ENCODE measurements at regions not wholly inside any gene's neighbourhood (a gene's known extent, or its start where the extent isn't known, plus 50 kb on each side); places are given as distances from the start of the nearest gene placed in this dataset.

DNA sequence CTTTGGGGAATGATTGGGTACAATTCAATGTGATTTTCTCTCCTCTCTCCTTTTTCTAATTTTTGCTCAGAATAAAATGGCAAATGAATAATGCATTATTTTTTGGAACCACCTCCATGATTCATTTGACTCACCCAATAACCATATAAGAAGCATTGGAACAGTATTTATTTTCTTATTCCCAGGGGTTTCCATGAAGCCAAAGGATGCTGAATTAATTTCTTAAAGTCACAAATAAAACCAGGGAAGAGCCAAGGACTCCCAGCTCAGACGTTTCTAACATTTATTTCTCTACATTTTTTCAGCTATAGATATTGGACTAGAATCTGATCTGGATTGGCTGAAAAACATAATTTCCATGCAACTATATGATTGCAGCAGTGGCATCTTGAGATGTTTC, 735.2 kb upstream of the ANKRD30A start:
- Histone ChIP-seq H3K36me3 (ENCODE audit: insufficient read depth, low read length) (no peaks in the 10 kb centered on the region), H3K4me1 (ENCODE audit: insufficient read depth, low read length) (no peaks in the 10 kb centered on the region), H3K27me3 (ENCODE audit: insufficient read depth, low read length) (no peaks in the 10 kb centered on the region), H3K27ac (ENCODE audit: low read depth, low read length) (no peak overlapping the region), H3K9me3 (ENCODE audit: low read depth, low read length) (no peaks in the 10 kb centered on the region), H3K79me2 (ENCODE audit: insufficient read depth, low read length) (no peaks in the 10 kb centered on the region), H2AFZ (ENCODE audit: low read length) (no peak overlapping the region), H3K4me3 (ENCODE audit: insufficient read depth, low read length) (no peak overlapping the region), H3K4me2 (ENCODE audit: insufficient read depth, low read length) (no peak overlapping the region), H4K20me1 (ENCODE audit: insufficient read depth, low read length) (no peaks in the 10 kb centered on the region)
- TF ChIP-seq, protein P1, sequence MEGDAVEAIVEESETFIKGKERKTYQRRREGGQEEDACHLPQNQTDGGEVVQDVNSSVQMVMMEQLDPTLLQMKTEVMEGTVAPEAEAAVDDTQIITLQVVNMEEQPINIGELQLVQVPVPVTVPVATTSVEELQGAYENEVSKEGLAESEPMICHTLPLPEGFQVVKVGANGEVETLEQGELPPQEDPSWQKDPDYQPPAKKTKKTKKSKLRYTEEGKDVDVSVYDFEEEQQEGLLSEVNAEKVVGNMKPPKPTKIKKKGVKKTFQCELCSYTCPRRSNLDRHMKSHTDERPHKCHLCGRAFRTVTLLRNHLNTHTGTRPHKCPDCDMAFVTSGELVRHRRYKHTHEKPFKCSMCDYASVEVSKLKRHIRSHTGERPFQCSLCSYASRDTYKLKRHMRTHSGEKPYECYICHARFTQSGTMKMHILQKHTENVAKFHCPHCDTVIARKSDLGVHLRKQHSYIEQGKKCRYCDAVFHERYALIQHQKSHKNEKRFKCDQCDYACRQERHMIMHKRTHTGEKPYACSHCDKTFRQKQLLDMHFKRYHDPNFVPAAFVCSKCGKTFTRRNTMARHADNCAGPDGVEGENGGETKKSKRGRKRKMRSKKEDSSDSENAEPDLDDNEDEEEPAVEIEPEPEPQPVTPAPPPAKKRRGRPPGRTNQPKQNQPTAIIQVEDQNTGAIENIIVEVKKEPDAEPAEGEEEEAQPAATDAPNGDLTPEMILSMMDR (IDR thresholded peaks at IDR 0.05; ENCODE audit: extremely low read depth, low read depth, low read length): no peak
- DNase-seq (ENCODE audit: insufficient read length, low spot score, missing footprints): no peak

DNA sequence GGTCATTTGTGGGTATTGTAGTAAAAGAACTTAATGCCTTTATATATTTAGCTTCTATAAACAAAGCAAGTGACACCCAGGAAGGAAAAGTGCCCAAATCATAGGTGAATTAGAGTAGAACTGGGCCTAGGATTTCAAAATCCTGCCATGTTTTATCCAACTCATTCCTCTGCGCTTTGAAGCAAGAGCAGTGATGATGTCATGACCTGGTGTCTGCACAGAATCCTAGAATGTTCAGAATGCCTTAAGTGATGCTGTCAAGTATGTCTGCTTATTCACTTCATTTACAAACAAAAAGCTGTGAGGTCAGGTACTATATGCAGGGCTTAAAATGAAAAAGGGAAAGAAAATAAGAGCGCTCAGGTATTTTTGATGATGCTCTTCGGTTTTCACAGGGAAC, 737.2 kb upstream of the ANKRD30A start:
- H3K36me3 ChIP-seq (ENCODE audit: insufficient read depth, low read length): no peaks in the 10 kb centered on the region
- H3K27me3 ChIP-seq (ENCODE audit: insufficient read depth, low read length): no peaks in the 10 kb centered on the region
- DNase-seq (ENCODE audit: insufficient read length, low spot score, missing footprints): no peak
- H4K20me1 ChIP-seq (ENCODE audit: insufficient read depth, low read length): no peaks in the 10 kb centered on the region
- H3K27ac ChIP-seq (ENCODE audit: low read depth, low read length): no peak overlapping the region
- H3K9me3 ChIP-seq (ENCODE audit: low read depth, low read length): no peaks in the 10 kb centered on the region
- H3K4me3 ChIP-seq (ENCODE audit: insufficient read depth, low read length): no peak overlapping the region
- H3K4me1 ChIP-seq (ENCODE audit: insufficient read depth, low read length): no peaks in the 10 kb centered on the region
- H3K79me2 ChIP-seq (ENCODE audit: insufficient read depth, low read length): no peaks in the 10 kb centered on the region
- no peak overlapping the region for H2AFZ ChIP-seq (ENCODE audit: low read length)
- TF ChIP-seq, protein P1 (IDR thresholded peaks at IDR 0.05; ENCODE audit: extremely low read depth, low read depth, low read length): no peak
- no peak overlapping the region for H3K4me2 ChIP-seq (ENCODE audit: insufficient read depth, low read length)

DNA sequence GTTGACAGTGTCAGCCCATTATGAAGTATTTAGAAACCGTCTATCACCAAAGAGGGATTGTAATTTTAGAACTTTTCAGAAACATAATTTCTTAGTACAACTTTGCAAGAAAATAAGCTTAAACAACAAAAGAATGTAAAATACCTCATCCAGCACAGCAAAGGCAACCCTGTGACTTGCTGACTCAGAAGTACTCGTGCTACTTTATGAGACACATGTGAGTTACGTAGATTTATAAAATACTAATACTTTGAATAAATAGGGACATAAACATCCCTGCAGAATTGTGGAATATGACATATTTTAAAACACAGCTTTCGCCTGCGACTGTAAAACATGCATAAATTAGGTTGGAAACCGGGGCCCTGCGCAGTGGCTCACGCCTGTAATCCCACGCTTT, 739.7 kb upstream of the ANKRD30A start:
- Histone ChIP-seq H3K36me3 (ENCODE audit: insufficient read depth, low read length) (no peaks in the 10 kb centered on the region), H3K4me3 (ENCODE audit: insufficient read depth, low read length) (no peak overlapping the region), H3K79me2 (ENCODE audit: insufficient read depth, low read length) (no peaks in the 10 kb centered on the region), H2AFZ (ENCODE audit: low read length) (no peak overlapping the region), H3K4me2 (ENCODE audit: insufficient read depth, low read length) (no peak overlapping the region), H3K4me1 (ENCODE audit: insufficient read depth, low read length) (no peaks in the 10 kb centered on the region), H3K27ac (ENCODE audit: low read depth, low read length) (no peak overlapping the region), H3K27me3 (ENCODE audit: insufficient read depth, low read length) (no peaks in the 10 kb centered on the region), H4K20me1 (ENCODE audit: insufficient read depth, low read length) (no peaks in the 10 kb centered on the region), H3K9me3 (ENCODE audit: low read depth, low read length) (no peaks in the 10 kb centered on the region)
- no peak for DNase-seq (ENCODE audit: insufficient read length, low spot score, missing footprints)
- TF ChIP-seq, protein P1 (IDR thresholded peaks at IDR 0.05; ENCODE audit: extremely low read depth, low read depth, low read length): no peak

DNA sequence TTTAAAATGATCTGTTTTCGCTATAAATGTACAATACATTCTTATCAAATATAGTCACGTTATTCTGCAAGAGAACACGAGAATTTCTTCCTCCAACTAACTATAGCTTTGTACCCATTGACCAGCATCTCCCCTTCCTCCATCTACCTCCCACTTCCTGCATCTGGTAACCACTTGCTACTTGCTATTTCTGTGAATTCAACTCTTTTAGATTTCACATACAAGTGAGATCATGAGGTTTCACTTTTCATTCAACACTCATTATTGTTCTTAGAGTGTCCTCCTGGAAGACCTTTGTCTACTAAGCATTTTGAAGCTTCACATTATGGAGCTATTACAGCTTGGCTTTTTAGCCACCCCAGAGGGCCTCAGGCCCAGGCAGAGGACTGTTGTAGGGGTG, 741.3 kb upstream of the FZD8 start:
- TF ChIP-seq, protein P1 (IDR thresholded peaks at IDR 0.05; ENCODE audit: extremely low read depth, low read depth, low read length): no peak
- no peaks in the 10 kb centered on the region for H3K36me3 ChIP-seq (ENCODE audit: insufficient read depth, low read length)
- no peaks in the 10 kb centered on the region for H3K79me2 ChIP-seq (ENCODE audit: insufficient read depth, low read length)
- no peak overlapping the region for H3K27ac ChIP-seq (ENCODE audit: low read depth, low read length)
- no peaks in the 10 kb centered on the region for H4K20me1 ChIP-seq (ENCODE audit: insufficient read depth, low read length)
- H3K4me3 ChIP-seq (ENCODE audit: insufficient read depth, low read length): no peak overlapping the region
- no peaks in the 10 kb centered on the region for H3K27me3 ChIP-seq (ENCODE audit: insufficient read depth, low read length)
- H3K4me2 ChIP-seq (ENCODE audit: insufficient read depth, low read length): no peak overlapping the region
- peak overlapping the region; percentile 28 for H2AFZ ChIP-seq (ENCODE audit: low read length)
- DNase-seq (ENCODE audit: insufficient read length, low spot score, missing footprints): no peak
- no peaks in the 10 kb centered on the region for H3K4me1 ChIP-seq (ENCODE audit: insufficient read depth, low read length)
- H3K9me3 ChIP-seq (ENCODE audit: low read depth, low read length): no peaks in the 10 kb centered on the region

Data from osteoblast (primary cell).